Keratinocyte (primary cell): ENCODE measurements at regions not wholly inside any gene's neighbourhood (a gene's known extent, or its start where the extent isn't known, plus 50 kb on each side); places are given as distances from the start of the nearest gene placed in this dataset.
"Not testable (repeated sequence)": the region's sequence is repeated elsewhere in the genome, so short reads cannot be mapped to it uniquely, and the experiment has no call there.

Experiments used
- DNase-seq: peaks from one replicate; pipeline ENCODE4 v3.0.0-alpha.2; 2011; ENCODE audit warnings: low read depth, missing footprints, low spot score
- FAIRE-seq: peaks from 2 replicates; lab custom pipeline; 2011; peaks lifted over from hg19 to GRCh38; lab: Jason Lieb, UNC
- H2AFZ ChIP-seq: 2 replicates; pipeline ENCODE4 v1.6.0; 2012; ENCODE audit warnings: low read length, control low read depth, inconsistent platforms; ENCODE audit not compliant: control insufficient read depth
- H3K27ac ChIP-seq: 2 replicates; pipeline ENCODE4 v1.5.1; 2011; ENCODE audit warnings: low read length; ENCODE audit not compliant: control insufficient read depth, insufficient read depth
- H3K27me3 ChIP-seq: 3 replicates; pipeline ENCODE4 v1.6.0; 2011; ENCODE audit warnings: low read length; ENCODE audit not compliant: control insufficient read depth, insufficient read depth; ENCODE audit errors: extremely low read depth
- H3K36me3 ChIP-seq, 2 experiments: 2 replicates in 1 of 2; 3 replicates in 1 of 2; pipeline ENCODE4 v1.5.1; 2011; ENCODE audit warnings: low read length in 2 of 2, mild to moderate bottlenecking in 1 of 2; ENCODE audit not compliant: control insufficient read depth in 2 of 2, insufficient read depth in 2 of 2; ENCODE audit errors: extremely low read depth in 1 of 2
- H3K4me1 ChIP-seq: 3 replicates; pipeline ENCODE4 v1.5.1; 2011; ENCODE audit warnings: low read length; ENCODE audit not compliant: control insufficient read depth, insufficient read depth; ENCODE audit errors: extremely low read depth
- H3K4me2 ChIP-seq: 3 replicates; pipeline ENCODE4 v1.6.0; 2011; ENCODE audit warnings: low read depth, low read length; ENCODE audit not compliant: control insufficient read depth, insufficient read depth; ENCODE audit errors: extremely low read depth
- H3K4me3 ChIP-seq, 3 experiments: fragments of 200-600 bp in 1 of 3; sonication (generic) in 1 of 3; 2 replicates in 2 of 3; 3 replicates in 1 of 3; pipeline ENCODE4 v1.5.1; 2011 to 2016; ENCODE audit warnings: low read length in 3 of 3, mild to moderate bottlenecking in 3 of 3, control low read depth in 2 of 3, inconsistent platforms in 1 of 3, low read depth in 1 of 3, mixed read lengths in 1 of 3, mixed run types in 1 of 3, moderate library complexity in 1 of 3; ENCODE audit not compliant: control insufficient read depth in 2 of 3, insufficient read depth in 2 of 3; ENCODE audit errors: extremely low read depth in 1 of 3
- H3K79me2 ChIP-seq: 2 replicates; pipeline ENCODE4 v1.6.0; 2012; ENCODE audit warnings: low read length; ENCODE audit not compliant: control insufficient read depth, insufficient read depth
- H3K9ac ChIP-seq: 3 replicates; pipeline ENCODE4 v1.6.0; 2011; ENCODE audit warnings: low read length; ENCODE audit not compliant: control insufficient read depth, insufficient read depth; ENCODE audit errors: extremely low read depth
- H3K9me1 ChIP-seq: 3 replicates; pipeline ENCODE4 v1.6.0; 2011; ENCODE audit warnings: low read length; ENCODE audit not compliant: control insufficient read depth, insufficient read depth; ENCODE audit errors: extremely low read depth
- H3K9me3 ChIP-seq: 2 replicates; pipeline ENCODE4 v1.5.1; 2012; ENCODE audit warnings: low read depth, low read length; ENCODE audit not compliant: control insufficient read depth
- H4K20me1 ChIP-seq: 3 replicates; pipeline ENCODE4 v1.6.0; 2011; ENCODE audit warnings: low read length; ENCODE audit not compliant: control insufficient read depth, insufficient read depth; ENCODE audit errors: extremely low read depth
- CTCF ChIP-seq, 3 experiments: IDR thresholded peaks in 1 of 3; conservative IDR thresholded peaks in 1 of 3; optimal IDR thresholded peaks in 1 of 3; 2 replicates in 2 of 3; 3 replicates in 1 of 3; pipeline versions ENCODE3 to v1.5.1; 2011; ENCODE audit warnings: low read length in 3 of 3, mild to moderate bottlenecking in 3 of 3, moderate library complexity in 2 of 3, control low read depth in 1 of 3, inconsistent platforms in 1 of 3; ENCODE audit not compliant: insufficient read depth in 2 of 3; ENCODE audit errors: extremely low read depth in 1 of 3
- EZH2 ChIP-seq: IDR thresholded peaks from one replicate; pipeline ENCODE4 v1.6.1; 2012; ENCODE audit warnings: inconsistent platforms, mild to moderate bottlenecking, low read length, moderate library complexity
- dilution Hi-C: fragments of 300-500 bp; cut with MboI; formaldehyde crosslinking; loops from one replicate; pipeline ENCODE4 v1.7.0; 2020; ENCODE audit warnings: low sequenced_read_pairs; ENCODE audit not compliant: extremely low pct_ligation_motif_present

GRCh38 chr2:75375646-75376582 lies 176.6 kb upstream of the TACR1 start:
- H3K79me2 ChIP-seq, result no peaks in the 10 kb centered on the region
- H3K4me1 ChIP-seq, result peaks cover 25% of the 10 kb centered on the region
- no peak for TF ChIP-seq CTCF (optimal IDR thresholded peaks at IDR 0.05 in 1 of 3, IDR thresholded peaks at IDR 0.05 in 1 of 3, conservative IDR thresholded peaks at IDR 0.05 in 1 of 3; ENCODE audit: extremely low read depth in 1 of 3, insufficient read depth in 2 of 3, low read length in 3 of 3)
- TF ChIP-seq EZH2, result no peak
- no peaks in the 10 kb centered on the region for H3K27me3 ChIP-seq
- no peaks in the 10 kb centered on the region for H3K36me3 ChIP-seq
- FAIRE-seq (peak; percentile 49), DNase-seq (no peak)
- no peak overlapping the region for H2AFZ ChIP-seq
- H3K27ac ChIP-seq, result no peak overlapping the region
- H3K4me3 ChIP-seq, result no peak overlapping the region
- H3K9me3 ChIP-seq, result no peaks in the 10 kb centered on the region
- no peak overlapping the region for H3K9ac ChIP-seq
- dilution Hi-C loops, result no loop called here
- no peaks in the 10 kb centered on the region for H4K20me1 ChIP-seq
- no peaks in the 10 kb centered on the region for H3K9me1 ChIP-seq
- H3K4me2 ChIP-seq, result peak overlapping the region; percentile 32

- peak in 1 of 3 experiments; percentile 10 for TF ChIP-seq CTCF (optimal IDR thresholded peaks at IDR 0.05 in 1 of 3, IDR thresholded peaks at IDR 0.05 in 1 of 3, conservative IDR thresholded peaks at IDR 0.05 in 1 of 3; ENCODE audit: extremely low read depth in 1 of 3, insufficient read depth in 2 of 3, low read length in 3 of 3)
- dilution Hi-C loops, FAIRE-seq, H3K9ac ChIP-seq, H4K20me1 ChIP-seq, DNase-seq, H3K4me2 ChIP-seq, H3K36me3 ChIP-seq, H3K4me3 ChIP-seq, H3K27me3 ChIP-seq, H2AFZ ChIP-seq, H3K27ac ChIP-seq, H3K9me1 ChIP-seq, H3K79me2 ChIP-seq, H3K9me3 ChIP-seq: not testable (repeated sequence)
- peaks cover 16% of the 10 kb centered on the region for H3K4me1 ChIP-seq
These were observed 175.2 kb upstream of the TACR1 start for GRCh38 chr2:75374414-75374957.
